ENCODE measurements at regions not wholly inside any gene's neighbourhood (a gene's known extent, or its start where the extent isn't known, plus 50 kb on each side); places are given as distances from the start of the nearest gene placed in this dataset.

- no peak overlapping the region for H3K27ac ChIP-seq
- no peak for TF ChIP-seq ZFX (IDR thresholded peaks at IDR 0.05; ENCODE audit: borderline replicate concordance)
- TF ChIP-seq, protein P1, sequence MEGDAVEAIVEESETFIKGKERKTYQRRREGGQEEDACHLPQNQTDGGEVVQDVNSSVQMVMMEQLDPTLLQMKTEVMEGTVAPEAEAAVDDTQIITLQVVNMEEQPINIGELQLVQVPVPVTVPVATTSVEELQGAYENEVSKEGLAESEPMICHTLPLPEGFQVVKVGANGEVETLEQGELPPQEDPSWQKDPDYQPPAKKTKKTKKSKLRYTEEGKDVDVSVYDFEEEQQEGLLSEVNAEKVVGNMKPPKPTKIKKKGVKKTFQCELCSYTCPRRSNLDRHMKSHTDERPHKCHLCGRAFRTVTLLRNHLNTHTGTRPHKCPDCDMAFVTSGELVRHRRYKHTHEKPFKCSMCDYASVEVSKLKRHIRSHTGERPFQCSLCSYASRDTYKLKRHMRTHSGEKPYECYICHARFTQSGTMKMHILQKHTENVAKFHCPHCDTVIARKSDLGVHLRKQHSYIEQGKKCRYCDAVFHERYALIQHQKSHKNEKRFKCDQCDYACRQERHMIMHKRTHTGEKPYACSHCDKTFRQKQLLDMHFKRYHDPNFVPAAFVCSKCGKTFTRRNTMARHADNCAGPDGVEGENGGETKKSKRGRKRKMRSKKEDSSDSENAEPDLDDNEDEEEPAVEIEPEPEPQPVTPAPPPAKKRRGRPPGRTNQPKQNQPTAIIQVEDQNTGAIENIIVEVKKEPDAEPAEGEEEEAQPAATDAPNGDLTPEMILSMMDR (IDR thresholded peaks at IDR 0.05), result no peak
These were observed 118.4 kb downstream of the BCL2L11 start for GRCh38 chr2:111239107-111239506.

DNA sequence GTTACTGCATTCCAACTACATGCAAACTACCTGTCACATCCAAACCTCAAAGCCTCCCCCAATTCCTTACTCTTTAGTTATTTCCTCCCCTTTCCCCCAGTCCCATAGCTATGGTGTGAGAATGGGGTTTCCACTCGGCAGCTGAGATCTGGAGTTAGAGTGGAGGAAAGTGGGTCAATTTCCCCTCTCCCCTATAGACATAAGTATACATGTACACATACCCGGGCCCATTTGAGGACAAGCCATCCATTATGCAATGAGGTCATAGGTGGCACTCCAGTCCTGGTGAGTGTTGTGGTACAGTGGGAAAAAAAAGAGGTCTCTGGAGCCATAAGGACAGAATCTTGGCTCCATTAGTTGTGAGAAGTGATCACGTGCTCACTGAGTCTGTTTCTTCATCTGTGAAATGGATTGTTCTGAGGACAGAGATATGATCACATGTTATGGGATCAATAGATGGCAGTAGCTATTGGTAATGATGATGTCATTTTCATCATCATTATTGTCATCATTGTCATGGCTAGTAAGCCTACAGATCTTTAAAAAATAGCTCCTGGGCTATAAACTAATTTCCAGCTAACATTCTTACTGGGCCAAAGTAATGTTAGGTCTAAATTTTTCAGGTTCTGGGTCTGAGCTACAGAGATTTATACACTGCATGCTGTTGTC is 119.0 kb downstream of the BCL2L11 start:
- TF ChIP-seq ZFX (IDR thresholded peaks at IDR 0.05; ENCODE audit: borderline replicate concordance), result no peak
- H3K27ac ChIP-seq, result no peak overlapping the region

DNA sequence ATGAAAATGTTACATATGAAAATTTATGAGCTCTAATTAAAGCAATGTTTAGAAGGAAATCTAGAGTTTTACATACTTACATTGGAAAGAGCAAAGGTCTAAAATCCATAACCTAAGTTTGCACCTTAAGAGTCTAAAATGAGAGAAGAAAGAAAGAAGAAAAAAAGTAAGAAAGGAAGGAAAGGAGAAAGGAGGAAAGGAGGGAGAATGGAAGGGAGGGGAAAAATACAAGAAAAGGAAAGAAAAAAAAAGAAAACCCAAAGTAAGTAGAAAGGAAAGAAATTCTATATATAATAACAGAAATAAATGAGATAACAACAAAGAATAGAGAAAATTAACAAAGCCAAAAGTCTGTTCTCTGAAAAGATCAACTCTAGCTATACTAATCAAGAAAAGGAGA is 122.6 kb downstream of the BCL2L11 start:
- TF ChIP-seq, protein P1 (IDR thresholded peaks at IDR 0.05), result no peak
- no peak for TF ChIP-seq ZFX (IDR thresholded peaks at IDR 0.05; ENCODE audit: borderline replicate concordance)
- H3K27ac ChIP-seq, result no peak overlapping the region

- no peak for TF ChIP-seq ZFX (IDR thresholded peaks at IDR 0.05; ENCODE audit: borderline replicate concordance)
- TF ChIP-seq, protein P1 (IDR thresholded peaks at IDR 0.05), result no peak
- H3K27ac ChIP-seq, result no peak overlapping the region
These were observed 124.2 kb downstream of the BCL2L11 start for GRCh38 chr2:111244864-111245263.

DNA sequence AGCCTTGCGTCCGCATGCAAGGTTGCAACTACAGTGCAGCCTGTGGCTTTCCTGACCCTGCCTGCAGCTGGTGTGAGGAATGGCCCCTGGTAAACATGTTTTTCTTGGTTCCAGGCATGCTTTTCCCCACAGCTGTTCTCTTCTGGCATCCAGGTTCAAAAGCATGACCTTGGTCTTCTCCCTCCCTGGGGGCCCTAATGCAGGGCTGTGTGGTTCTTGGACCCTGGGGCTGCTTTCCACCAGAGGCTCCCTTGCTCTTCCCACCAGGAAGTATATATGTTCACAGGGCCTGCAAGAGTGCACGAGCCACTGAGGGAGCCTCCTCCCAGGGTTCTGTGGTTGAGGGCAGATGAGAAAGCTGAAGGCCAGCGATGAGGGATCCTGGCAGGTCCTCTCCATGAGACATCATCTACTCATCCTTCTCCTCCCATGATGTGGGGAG is 125.9 kb downstream of the BCL2L11 start:
- H3K27ac ChIP-seq, result no peak overlapping the region
- TF ChIP-seq ZFX (IDR thresholded peaks at IDR 0.05; ENCODE audit: borderline replicate concordance), result no peak
- TF ChIP-seq, protein P1 (IDR thresholded peaks at IDR 0.05), result no peak

GRCh38 chr2:111247491-111247890 is 126.8 kb downstream of the BCL2L11 start:
- TF ChIP-seq ZFX (IDR thresholded peaks at IDR 0.05; ENCODE audit: borderline replicate concordance), result no peak
- TF ChIP-seq, protein P1 (IDR thresholded peaks at IDR 0.05), result no peak

GRCh38 chr2:111249806-111250205 is 129.1 kb downstream of the BCL2L11 start:
- no peak overlapping the region for H3K27ac ChIP-seq
- TF ChIP-seq ZFX (IDR thresholded peaks at IDR 0.05; ENCODE audit: borderline replicate concordance), result no peak
- TF ChIP-seq, protein P1 (IDR thresholded peaks at IDR 0.05), result no peak

More at GRCh38 chr2:111247491-111247890, 126.8 kb downstream of the BCL2L11 start:
- no peak overlapping the region for H3K27ac ChIP-seq

Data from 22Rv1 (cell line).